SK-N-MC (cell line): ENCODE measurements at regions not wholly inside any gene's neighbourhood (a gene's known extent, or its start where the extent isn't known, plus 50 kb on each side); places are given as distances from the start of the nearest gene placed in this dataset.
A peak's percentile ranks its signal among the peaks of the same experiment; 100 is the strongest.

Experiments
- DNase-seq: peaks from one replicate; pipeline ENCODE4 v3.0.0-alpha.2; 2011; ENCODE audit warnings: low read depth, low spot score
- H3K27ac ChIP-seq: fragments of 200-600 bp; sonication (generic); 2 replicates; pipeline ENCODE4 v1.5.1; 2016; ENCODE audit warnings: mixed run types
- H3K36me3 ChIP-seq: fragments of 200-600 bp; sonication (generic); 2 replicates; pipeline ENCODE4 v1.6.1; 2017; ENCODE audit warnings: antibody characterized with exemption, low read length, mixed read lengths; ENCODE audit not compliant: insufficient read depth
- H3K4me3 ChIP-seq: fragments of 200-600 bp; sonication (generic); 2 replicates; pipeline ENCODE4 v1.5.1; 2016
- H3K9ac ChIP-seq: fragments of 200-600 bp; sonication (generic); 2 replicates; pipeline ENCODE4 v1.8.0; 2017; ENCODE audit warnings: mixed run types, mixed read lengths; ENCODE audit not compliant: insufficient read length
- H3K9me3 ChIP-seq: fragments of 200-600 bp; sonication (generic); 2 replicates; pipeline ENCODE4 v1.6.1; 2017; ENCODE audit warnings: low read depth, mild to moderate bottlenecking, antibody characterized with exemption, low read length, moderate library complexity, mixed read lengths
- EZH2 ChIP-seq: fragments of 200-600 bp; sonication (generic); IDR thresholded peaks from one replicate; pipeline ENCODE4 v1.6.1; 2017; ENCODE audit warnings: antibody characterized with exemption
- FOXP2 ChIP-seq: optimal IDR thresholded peaks from 2 replicates; pipeline ENCODE3; 2011; ENCODE audit warnings: mild to moderate bottlenecking, moderate library complexity; ENCODE audit not compliant: insufficient read depth; ENCODE audit errors: extremely low read length, control extremely low read depth
- POLR2AphosphoS5 ChIP-seq: IDR thresholded peaks from 2 replicates; pipeline ENCODE4 v1.6.1; 2012; ENCODE audit warnings: mild to moderate bottlenecking, low read depth, low read length, borderline replicate concordance

- Histone ChIP-seq H3K4me3 (no peak overlapping the region), H3K27ac (no peak overlapping the region), H3K9me3 (0 out of 2 replicates have a peak, but pooled peaks cover 3% of the 10 kb centered on the region), H3K36me3 (no peaks in the 10 kb centered on the region), H3K9ac (no peak overlapping the region)
- TF ChIP-seq FOXP2 (no peak), EZH2 (no peak), POLR2AphosphoS5 (no peak)
- no peak for DNase-seq
These were observed 1387.1 kb upstream of the TMEFF2 start for GRCh38 chr2:193581807-193582206.

DNA sequence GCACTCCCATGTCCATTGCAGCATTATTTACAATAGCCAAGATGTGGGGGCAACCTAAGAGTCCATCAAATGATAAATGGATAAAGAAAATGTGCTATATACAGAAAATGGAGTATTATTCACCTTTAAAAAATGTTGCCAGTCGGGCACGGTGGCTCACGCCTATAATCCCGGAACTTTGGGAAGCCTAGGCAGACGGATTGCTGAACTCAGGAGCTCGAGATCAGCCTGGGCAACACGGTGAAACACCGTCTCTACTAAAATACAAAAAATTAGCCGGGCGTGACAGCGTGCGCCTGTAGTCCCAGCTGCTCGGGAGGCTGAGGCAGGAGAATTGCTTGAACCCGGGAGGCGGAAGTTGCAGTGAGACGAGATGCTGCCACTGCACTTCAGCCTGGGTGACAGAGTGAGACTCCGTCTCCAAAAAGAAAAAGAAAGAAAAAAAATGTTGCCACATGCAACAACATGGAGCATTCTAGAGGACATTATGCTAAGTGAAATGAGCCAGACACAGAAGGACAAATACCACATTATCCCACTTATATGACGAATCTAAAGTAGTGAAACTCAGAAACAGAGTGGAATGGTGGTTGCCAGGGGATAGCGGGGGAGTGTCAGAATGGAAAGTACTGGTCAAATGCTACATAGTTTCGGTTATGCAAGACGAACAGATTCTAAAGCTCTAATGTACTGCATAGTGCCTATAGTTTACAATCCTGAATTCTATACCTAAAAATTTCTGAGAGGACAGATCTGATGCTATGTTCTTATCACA, 1385.6 kb upstream of the TMEFF2 start:
- TF ChIP-seq EZH2, result no peak
- TF ChIP-seq POLR2AphosphoS5, result no peak
- no peak for TF ChIP-seq FOXP2
- Histone ChIP-seq H3K4me3 (no peak overlapping the region), H3K9ac (no peak overlapping the region), H3K9me3 (0 out of 2 replicates have a peak, but pooled peaks cover 3% of the 10 kb centered on the region), H3K27ac (no peak overlapping the region), H3K36me3 (no peaks in the 10 kb centered on the region)
- no peak for DNase-seq

GRCh38 chr2:193566886-193567285, 1372.2 kb upstream of the TMEFF2 start:
- Histone ChIP-seq H3K27ac (no peak overlapping the region), H3K9ac (no peak overlapping the region), H3K36me3 (no peaks in the 10 kb centered on the region), H3K9me3 (no peaks in the 10 kb centered on the region), H3K4me3 (no peak overlapping the region)
- no peak for TF ChIP-seq POLR2AphosphoS5
- no peak for TF ChIP-seq EZH2
- TF ChIP-seq FOXP2, result no peak
- DNase-seq, result no peak

DNA sequence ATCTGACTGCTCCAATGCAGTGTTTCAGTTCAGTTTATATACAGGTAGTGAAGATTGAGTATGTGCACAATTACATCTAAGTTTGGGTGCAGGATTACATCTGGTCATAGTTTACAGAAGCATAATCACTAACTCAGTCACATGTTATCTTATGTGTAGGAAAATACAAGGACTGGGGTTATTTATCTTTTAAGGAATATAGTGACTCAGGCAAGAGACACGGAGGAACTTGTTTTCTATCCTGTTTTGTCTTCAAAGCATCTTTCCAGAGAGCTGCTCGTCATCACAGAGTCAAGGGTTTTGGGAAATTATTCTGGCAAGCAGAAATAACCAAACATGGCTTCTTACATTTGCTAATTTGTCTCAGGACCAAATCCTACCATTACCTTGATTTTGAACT, 1371.5 kb upstream of the TMEFF2 start:
- no peak overlapping the region for H3K9ac ChIP-seq
- no peak for DNase-seq

GRCh38 chr2:193562031-193562430, 1367.3 kb upstream of the TMEFF2 start:
- Histone ChIP-seq H3K9me3 (no peaks in the 10 kb centered on the region), H3K9ac (no peak overlapping the region), H3K27ac (no peak overlapping the region), H3K4me3 (no peak overlapping the region), H3K36me3 (no peaks in the 10 kb centered on the region)
- TF ChIP-seq FOXP2, result no peak
- TF ChIP-seq EZH2, result no peak
- no peak for TF ChIP-seq POLR2AphosphoS5
- DNase-seq, result no peak

More for the DNA sequence above, 1371.5 kb upstream of the TMEFF2 start:
- no peak overlapping the region for H3K27ac ChIP-seq
- no peaks in the 10 kb centered on the region for H3K36me3 ChIP-seq
- H3K4me3 ChIP-seq, result no peak overlapping the region
- TF ChIP-seq EZH2, result no peak
- TF ChIP-seq FOXP2, result no peak
- no peak for TF ChIP-seq POLR2AphosphoS5
- H3K9me3 ChIP-seq, result no peaks in the 10 kb centered on the region

GRCh38 chr2:193561054-193561453, 1366.3 kb upstream of the TMEFF2 start:
- H3K9me3 ChIP-seq, result no peaks in the 10 kb centered on the region
- no peak overlapping the region for H3K9ac ChIP-seq
- H3K27ac ChIP-seq, result no peak overlapping the region
- TF ChIP-seq POLR2AphosphoS5, result no peak
- no peak for TF ChIP-seq EZH2
- TF ChIP-seq FOXP2, result no peak
- H3K4me3 ChIP-seq, result no peak overlapping the region
- no peaks in the 10 kb centered on the region for H3K36me3 ChIP-seq
- no peak for DNase-seq

DNA sequence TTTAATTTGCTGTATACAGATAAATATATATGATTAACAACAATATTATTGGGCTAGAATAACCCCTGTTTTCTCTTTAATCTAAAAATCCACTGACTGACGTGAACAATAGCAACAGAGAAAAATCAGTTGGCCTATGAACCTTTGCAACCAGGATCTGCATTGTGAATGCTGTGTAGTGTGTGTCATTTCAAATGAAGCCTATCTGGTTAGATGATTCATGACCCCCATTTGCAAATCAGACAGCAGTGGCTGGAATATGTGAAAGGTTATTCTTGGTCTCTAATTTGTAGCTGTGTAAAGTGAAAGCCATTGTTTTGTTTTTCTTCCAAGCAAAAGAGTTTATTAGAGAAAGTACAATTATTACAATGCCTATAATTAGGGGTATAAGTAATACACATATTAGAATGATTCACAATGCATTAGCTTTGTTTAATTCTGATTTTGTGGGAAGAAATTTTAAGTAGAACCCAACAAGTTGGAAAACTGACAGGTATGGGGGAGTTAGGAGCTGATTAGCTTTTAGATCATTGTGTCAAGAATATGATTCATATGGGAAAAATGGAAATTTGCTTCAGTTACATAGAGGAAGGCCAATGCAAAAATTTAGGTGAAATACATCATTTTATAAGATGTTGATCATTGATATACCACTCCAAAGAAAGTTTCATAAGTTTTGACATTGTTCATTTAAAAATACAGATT, 1362.2 kb upstream of the TMEFF2 start:
- Histone ChIP-seq H3K36me3 (no peaks in the 10 kb centered on the region), H3K27ac (no peak overlapping the region), H3K4me3 (no peak overlapping the region), H3K9ac (no peak overlapping the region), H3K9me3 (no peaks in the 10 kb centered on the region)
- TF ChIP-seq FOXP2, result no peak
- no peak for TF ChIP-seq POLR2AphosphoS5
- no peak for TF ChIP-seq EZH2
- no peak for DNase-seq

GRCh38 chr2:193549661-193550060, 1354.9 kb upstream of the TMEFF2 start:
- H3K9me3 ChIP-seq, result no peaks in the 10 kb centered on the region; the same call in 1 of the 2 replicates
- peak; percentile 2 for DNase-seq

More at GRCh38 chr2:193549661-193550060, 1354.9 kb upstream of the TMEFF2 start:
- no peak overlapping the region for H3K9ac ChIP-seq
- H3K27ac ChIP-seq, result no peak overlapping the region
- H3K36me3 ChIP-seq, result no peaks in the 10 kb centered on the region
- no peak overlapping the region for H3K4me3 ChIP-seq
- TF ChIP-seq POLR2AphosphoS5 (no peak), FOXP2 (no peak), EZH2 (no peak)
